HG02642 (cell line): ENCODE measurements at regions not wholly inside any gene's neighbourhood (a gene's known extent, or its start where the extent isn't known, plus 50 kb on each side); places are given as distances from the start of the nearest gene placed in this dataset.

ENCODE experiments used
- ATAC-seq: cut with Tn5 transposase; IDR thresholded peaks from one replicate; pipeline ENCODE4 v1.9.1; 2021; ENCODE audit warnings: mild to moderate bottlenecking; ENCODE audit not compliant: unreplicated experiment, poor library complexity

- ATAC-seq, result no peak
Measured at GRCh38 chr6:168229368-168229752, 90.2 kb downstream of the DACT2 start.

GRCh38 chr6:168228676-168229367 lies 90.8 kb downstream of the DACT2 start:
- no peak for ATAC-seq

- no peak for ATAC-seq
Measured at GRCh38 chr6:168227840-168228239, 91.7 kb downstream of the DACT2 start.

DNA sequence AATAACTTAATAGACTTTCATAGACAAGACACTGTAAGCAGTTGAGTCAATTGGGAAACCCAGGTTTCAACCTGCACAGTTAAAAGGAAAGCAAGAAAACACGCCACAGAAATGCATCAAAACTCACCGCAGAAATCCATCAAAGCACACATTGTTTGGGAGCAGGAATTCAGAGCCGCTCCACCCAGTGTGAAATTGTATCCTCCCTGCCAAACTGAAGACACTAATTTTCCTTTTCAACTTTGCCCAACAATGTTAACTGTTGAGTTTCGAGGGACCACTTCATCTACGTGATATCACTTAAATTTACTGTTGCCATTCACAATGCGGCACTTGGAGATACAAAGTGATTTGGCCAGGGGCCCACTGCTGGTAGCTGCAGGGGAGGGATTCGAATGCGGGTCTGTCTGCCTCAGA lies 92.7 kb downstream of the DACT2 start:
- no peak for ATAC-seq

- no peak for ATAC-seq
Measured at GRCh38 chr6:168226061-168226752, 93.4 kb downstream of the DACT2 start.

GRCh38 chr6:168225471-168225911 lies 94.1 kb downstream of the DACT2 start:
- ATAC-seq, result no peak

- ATAC-seq, result no peak
Measured at GRCh38 chr6:168223755-168224154, 95.8 kb downstream of the DACT2 start.

GRCh38 chr6:168223150-168223549 lies 96.4 kb downstream of the DACT2 start:
- no peak for ATAC-seq

DNA sequence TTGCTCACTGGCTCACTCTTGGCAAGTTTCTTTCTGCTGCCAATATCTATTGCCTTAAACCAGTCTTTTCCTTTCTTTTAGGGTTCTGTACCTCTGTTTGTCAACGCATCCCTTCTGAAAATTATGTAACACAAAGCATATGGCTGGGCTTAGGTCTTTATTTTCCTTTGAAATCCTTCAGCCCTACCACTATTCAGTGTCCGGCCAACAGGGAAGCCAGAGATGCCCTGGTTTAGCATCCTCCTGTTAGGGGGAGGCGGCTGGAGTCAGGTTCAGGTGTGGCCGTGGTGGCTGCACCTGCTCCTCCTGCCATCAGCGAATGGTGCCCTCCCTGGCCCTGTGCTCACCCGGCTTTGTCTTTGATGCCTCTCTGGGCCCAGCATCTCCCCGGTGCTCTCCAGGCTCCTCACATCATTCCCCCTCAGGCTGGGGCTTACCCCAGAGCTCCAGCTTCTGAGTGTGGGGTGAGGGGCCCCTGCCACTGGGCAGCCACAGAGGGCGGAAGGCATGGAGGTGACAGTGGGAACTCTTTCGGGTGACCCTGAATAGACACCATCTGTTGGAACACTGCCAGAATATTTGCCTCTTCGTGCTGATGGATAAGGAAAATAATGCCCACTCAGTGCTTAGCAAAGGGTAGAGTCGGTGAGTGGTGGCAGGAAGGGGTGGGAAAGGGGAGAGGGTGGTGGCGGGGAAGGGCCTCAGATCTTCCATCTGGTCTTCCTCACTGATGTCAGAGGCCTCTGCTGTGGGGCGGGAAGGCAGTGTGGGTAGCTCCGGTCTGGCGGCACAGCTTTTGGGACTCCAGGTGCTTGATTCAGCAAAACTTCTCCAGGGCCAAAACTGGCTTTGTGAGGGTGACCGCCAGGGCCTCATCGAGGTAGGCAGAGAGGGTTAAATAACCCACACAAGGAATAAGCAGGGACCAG lies 97.2 kb downstream of the DACT2 start:
- ATAC-seq, result no peak

DNA sequence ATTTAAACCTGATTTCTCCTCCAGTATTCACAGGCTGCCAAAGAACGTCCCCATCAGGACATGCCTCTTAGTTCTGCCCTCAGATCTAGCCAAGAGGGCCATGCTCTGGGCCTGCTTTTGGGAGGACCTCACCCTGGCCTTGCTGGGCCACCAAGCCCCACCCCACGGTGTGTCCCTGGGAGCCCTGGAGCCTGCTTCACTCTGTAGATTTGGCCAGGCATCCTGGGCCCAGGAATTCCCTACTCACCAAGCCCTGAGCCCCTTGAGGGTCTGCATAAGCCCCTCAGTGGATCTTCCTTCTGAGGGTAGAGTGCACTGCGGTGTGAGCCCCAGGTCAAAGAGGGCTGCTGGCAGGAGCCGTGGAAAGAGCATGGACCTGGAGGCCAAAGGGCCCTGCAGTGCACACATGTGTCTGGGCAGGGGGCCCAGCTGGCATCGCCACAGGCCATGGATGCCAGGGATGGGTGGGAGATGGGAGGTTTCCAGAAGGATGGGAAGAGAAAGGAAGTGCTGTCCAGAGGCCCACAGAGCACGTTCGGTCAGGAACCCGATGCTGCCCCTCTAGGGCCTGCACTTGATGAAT lies 98.0 kb downstream of the DACT2 start:
- no peak for ATAC-seq

DNA sequence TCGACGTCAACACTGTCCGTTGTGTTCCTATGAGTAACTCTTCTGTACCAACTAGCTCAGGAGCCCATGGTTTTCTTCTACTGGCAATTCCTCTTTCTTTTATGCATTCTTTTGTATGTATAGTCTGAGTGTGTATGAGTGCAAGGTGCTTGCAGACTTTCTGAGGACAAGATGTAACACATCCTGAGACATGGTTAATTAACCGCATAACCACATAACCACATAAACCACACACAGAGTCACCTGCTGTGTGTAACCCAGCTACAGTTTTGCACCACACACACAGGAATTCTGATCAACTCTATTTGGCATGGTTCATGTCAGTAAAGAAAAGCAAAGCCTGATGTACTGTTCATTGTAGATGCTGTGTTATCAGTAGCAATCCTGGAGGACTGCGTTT lies 98.6 kb downstream of the DACT2 start:
- ATAC-seq, result no peak

DNA sequence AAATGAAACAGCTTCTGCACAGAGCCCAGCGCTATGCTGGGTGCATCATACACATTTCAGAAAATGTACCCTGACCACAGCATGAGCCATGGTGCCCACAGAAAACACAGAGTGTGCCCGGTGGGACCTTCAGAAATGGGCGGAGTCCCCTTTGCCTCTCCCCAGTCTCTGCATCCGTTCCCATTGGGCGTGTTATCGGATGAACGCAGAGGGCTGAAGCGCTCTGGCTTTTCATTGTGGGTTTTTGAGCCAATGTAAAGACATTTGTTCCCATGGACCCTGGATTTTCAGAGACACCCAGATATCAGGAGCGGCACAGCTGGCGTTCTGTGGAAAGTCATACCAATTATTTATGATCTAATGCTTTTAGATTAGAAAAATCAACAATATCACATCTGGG lies 99.8 kb downstream of the DACT2 start:
- no peak for ATAC-seq

- ATAC-seq, result no peak
Measured at GRCh38 chr6:168218785-168219566, 100.6 kb downstream of the DACT2 start.

DNA sequence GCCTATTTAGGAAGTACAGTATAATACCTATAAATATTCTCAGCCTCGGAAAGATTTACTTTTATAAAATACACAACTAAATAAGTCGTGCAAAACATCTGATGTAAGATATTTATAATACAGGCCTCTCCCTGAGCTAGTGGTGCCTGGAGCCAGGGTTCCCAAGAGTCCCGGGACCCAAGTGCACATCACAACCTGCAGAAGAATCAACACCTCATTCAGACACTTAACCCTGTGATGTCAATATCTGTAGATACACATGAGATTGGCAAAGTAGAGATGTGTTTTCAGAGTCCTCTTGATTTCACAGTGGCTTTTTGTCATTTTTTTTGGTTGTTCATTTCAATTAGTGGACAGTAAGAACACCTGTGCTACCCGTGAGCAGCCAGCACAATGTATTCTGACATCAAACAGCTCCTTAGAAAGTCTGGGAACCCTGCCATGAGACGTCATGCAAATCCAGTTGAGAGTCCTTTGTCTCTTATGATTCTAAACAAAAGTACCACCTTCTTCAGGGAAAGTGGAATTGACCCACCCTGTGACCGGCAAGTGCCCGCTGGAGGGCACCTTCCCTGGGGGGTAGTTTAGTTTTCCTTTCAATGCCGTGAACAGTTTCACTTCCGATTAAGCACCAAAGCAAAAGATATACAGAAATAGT lies 101.6 kb downstream of the DACT2 start:
- no peak for ATAC-seq

GRCh38 chr6:168217216-168217879 lies 102.2 kb downstream of the DACT2 start:
- no peak for ATAC-seq

DNA sequence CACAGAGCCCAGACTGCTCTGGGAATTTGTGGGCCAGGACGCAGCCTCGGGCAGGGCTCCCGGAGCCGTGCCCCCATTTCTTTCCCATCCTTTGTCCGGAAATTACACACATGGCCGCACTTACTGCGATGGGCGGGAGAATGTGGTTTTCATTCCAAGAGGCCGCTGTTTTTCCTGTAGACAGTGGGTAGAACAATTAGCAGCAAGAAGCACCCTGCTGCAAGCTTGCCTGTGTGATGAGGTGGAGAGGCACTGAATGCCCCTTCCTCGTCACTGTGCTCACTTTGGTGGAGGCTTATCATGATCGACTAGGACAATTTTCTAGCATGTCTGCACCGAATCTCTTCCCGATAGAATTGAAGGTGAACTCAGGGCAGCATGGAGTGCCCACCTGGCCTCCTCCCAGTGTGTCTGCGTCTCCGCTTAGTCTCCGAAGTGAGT lies 102.8 kb downstream of the DACT2 start:
- ATAC-seq, result no peak

DNA sequence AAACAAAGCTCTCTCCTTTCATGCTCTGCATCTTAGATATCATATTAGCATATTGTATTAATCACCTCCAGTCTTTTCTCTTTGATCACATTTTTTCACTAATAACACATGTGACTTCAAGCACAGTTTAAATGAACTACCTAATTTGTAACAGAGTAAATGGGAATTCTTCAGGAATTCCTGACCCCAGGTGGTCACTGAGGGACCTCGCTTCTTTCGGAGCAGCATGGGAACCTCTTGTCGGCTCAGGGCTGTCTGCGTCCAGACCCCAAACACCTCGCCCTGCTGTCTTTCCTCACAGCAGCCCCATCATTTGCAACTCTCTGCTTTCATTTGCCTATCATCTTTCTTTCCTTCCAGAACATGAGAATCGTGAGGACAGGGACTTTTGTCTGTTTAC lies 103.5 kb downstream of the DACT2 start:
- no peak for ATAC-seq

DNA sequence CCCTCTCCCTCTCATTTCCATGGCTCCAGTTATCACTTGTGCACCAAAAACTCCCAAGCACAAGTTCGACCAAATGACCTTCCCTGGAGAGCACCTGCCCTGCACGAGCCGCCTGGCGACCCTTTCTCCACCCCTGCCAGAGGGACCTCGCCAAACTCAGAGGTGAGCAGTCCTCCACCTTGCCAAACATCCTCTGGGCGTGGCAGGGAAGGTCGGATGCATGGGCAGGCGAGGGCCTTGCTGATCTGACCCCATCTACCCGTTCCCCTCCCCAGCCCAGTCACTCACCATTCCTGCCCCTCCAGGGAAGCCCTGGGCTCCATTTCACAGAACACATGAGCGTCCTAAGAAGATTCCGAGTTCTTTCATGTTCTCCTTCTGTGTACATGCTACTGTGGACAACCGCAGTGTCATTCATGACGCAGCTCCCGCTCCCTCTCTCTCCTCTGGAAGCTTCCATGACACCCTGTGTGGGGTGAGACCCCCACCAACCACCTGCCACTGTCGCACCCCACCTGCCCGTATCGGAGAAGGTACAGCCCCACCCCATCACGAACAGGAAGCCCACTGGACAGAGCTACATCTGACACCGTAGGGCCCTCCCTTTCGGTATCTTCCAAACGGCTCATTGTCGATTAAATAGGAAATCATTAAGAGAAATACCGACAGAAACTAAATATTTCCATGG lies 104.3 kb downstream of the DACT2 start:
- no peak for ATAC-seq
